Naive thymus-derived CD4-positive, alpha-beta T cell (primary cell): ENCODE measurements at regions not wholly inside any gene's neighbourhood (a gene's known extent, or its start where the extent isn't known, plus 50 kb on each side); places are given as distances from the start of the nearest gene placed in this dataset.

Source experiments
- ATAC-seq: fragments of 150-1000 bp; cut with Tn5 transposase; 2 replicates; pipeline ENCODE4 v1.10.0; 2021; ENCODE audit warnings: mild to moderate bottlenecking, moderate library complexity
- CTCF ChIA-PET: fragments of 350-600 bp; sonication (Branson Sonifier 250); formaldehyde crosslinking; loops from one replicate; lab custom pipeline; 2021; ENCODE audit warnings: antibody characterized with exemption; lab: Charles Lee
- POLR2A ChIA-PET: fragments of 350-600 bp; sonication (Branson Sonifier 250); formaldehyde crosslinking; loops from one replicate; lab custom pipeline; 2021; ENCODE audit warnings: antibody characterized with exemption, inconsistent platforms; lab: Charles Lee
- DNase-seq, 9 donors: peaks; one replicate each; pipeline versions ENCODE4 v3.0.0 to v3.0.0-alpha.2; 2020 to 2022; ENCODE audit warnings: mixed read lengths in 1 of 9
- H3K27ac ChIP-seq: one replicate; pipeline ENCODE4 v1.7.0; 2013; ENCODE audit warnings: mild to moderate bottlenecking, low read depth, low read length, moderate library complexity
- H3K27me3 ChIP-seq, 2 donors: one replicate each; pipeline ENCODE4 v1.7.0; 2013; ENCODE audit warnings: low read length in 2 of 2, mild to moderate bottlenecking in 2 of 2, moderate library complexity in 2 of 2; ENCODE audit not compliant: control insufficient read depth in 2 of 2, insufficient read depth in 2 of 2
- H3K36me3 ChIP-seq, 3 experiments: 1 replicate in 2 of 3; 2 replicates in 1 of 3; pipeline ENCODE4 v1.7.0; 2013; ENCODE audit warnings: low read length in 3 of 3, mild to moderate bottlenecking in 3 of 3, moderate library complexity in 1 of 3; ENCODE audit not compliant: insufficient read depth in 3 of 3, control insufficient read depth in 2 of 3
- H3K4me1 ChIP-seq, 2 donors: one replicate each; pipeline ENCODE4 v1.7.0; 2013; ENCODE audit warnings: low read length in 2 of 2, mild to moderate bottlenecking in 2 of 2, moderate library complexity in 1 of 2; ENCODE audit not compliant: control insufficient read depth in 2 of 2, insufficient read depth in 2 of 2
- H3K4me3 ChIP-seq: 2 replicates; pipeline ENCODE4 v1.7.0; 2013; ENCODE audit warnings: mild to moderate bottlenecking, low read length
- H3K9me3 ChIP-seq, 3 experiments: 1 replicate in 2 of 3; 2 replicates in 1 of 3; pipeline ENCODE4 v1.7.0; 2013; ENCODE audit warnings: low read length in 3 of 3; ENCODE audit not compliant: control insufficient read depth in 2 of 3
- H3K27ac Mint-ChIP-seq, 9 donors: one replicate each; pipeline ENCODE4 v1.8.0; 2020 to 2022; ENCODE audit warnings: mixed read lengths in 9 of 9, mild to moderate bottlenecking in 8 of 9, moderate library complexity in 5 of 9, inconsistent platforms in 2 of 9
- H3K27me3 Mint-ChIP-seq, 5 donors: one replicate each; pipeline ENCODE4 v1.8.0; 2021 to 2022; ENCODE audit warnings: mixed read lengths in 5 of 5, mild to moderate bottlenecking in 1 of 5
- H3K36me3 Mint-ChIP-seq, 5 donors: one replicate each; pipeline ENCODE4 v1.8.0; 2020 to 2022; ENCODE audit warnings: mixed read lengths in 5 of 5, mild to moderate bottlenecking in 3 of 5, inconsistent platforms in 1 of 5
- H3K4me1 Mint-ChIP-seq, 7 donors: one replicate each; pipeline ENCODE4 v1.8.0; 2020 to 2022; ENCODE audit warnings: mixed read lengths in 7 of 7, mild to moderate bottlenecking in 3 of 7, inconsistent platforms in 1 of 7
- H3K4me3 Mint-ChIP-seq, 10 donors: one replicate each; pipeline ENCODE4 v1.8.0; 2020 to 2022; ENCODE audit warnings: mild to moderate bottlenecking in 10 of 10, mixed read lengths in 10 of 10, moderate library complexity in 6 of 10, inconsistent platforms in 2 of 10
- H3K9me3 Mint-ChIP-seq, 11 donors: one replicate each; pipeline ENCODE4 v1.8.0; 2020 to 2022; ENCODE audit warnings: mixed read lengths in 11 of 11, mild to moderate bottlenecking in 4 of 11, inconsistent platforms in 1 of 11, moderate library complexity in 1 of 11
- intact Hi-C, 2 donors: fragments of 100-400 bp; cut with micrococcal nuclease; formaldehyde crosslinking; loops; one replicate each; pipeline ENCODE4 v1.15.1; 2023

- Mint-ChIP-seq H3K9me3 (peaks cover 0 to 26% (median 10%) of the 10 kb centered on the region in 11 donors), H3K36me3 (no peaks in the 10 kb centered on the region), H3K4me3 (no peak overlapping the region), H3K4me1 (no peaks in the 10 kb centered on the region), H3K27me3 (no peaks in the 10 kb centered on the region), H3K27ac (no peak overlapping the region)
- ATAC-seq (no peak), DNase-seq (no peak)
- peaks cover 0 to 5% (median 0%) of the 10 kb centered on the region in 3 experiments for H3K9me3 ChIP-seq
- intact Hi-C loops: no loop called here
- H3K4me1 ChIP-seq: no peaks in the 10 kb centered on the region
- CTCF ChIA-PET: no interaction called here
- POLR2A ChIA-PET: no interaction called here
- H3K27ac ChIP-seq: no peak overlapping the region
- H3K36me3 ChIP-seq: no peaks in the 10 kb centered on the region
- no peaks in the 10 kb centered on the region for H3K27me3 ChIP-seq
- no peak overlapping the region for H3K4me3 ChIP-seq
These were observed 497.8 kb upstream of the SEMA6A start for GRCh38 chr5:117072439-117072838.

- peaks cover 0 to 6% (median 2%) of the 10 kb centered on the region in 11 donors for H3K9me3 Mint-ChIP-seq
- intact Hi-C loops: no loop called here
- no peaks in the 10 kb centered on the region for H3K36me3 ChIP-seq
- H3K4me1 Mint-ChIP-seq: no peaks in the 10 kb centered on the region
- DNase-seq (no peak), ATAC-seq (no peak)
- no peaks in the 10 kb centered on the region for H3K4me1 ChIP-seq
- no peaks in the 10 kb centered on the region for H3K9me3 ChIP-seq
- no peaks in the 10 kb centered on the region for H3K27me3 ChIP-seq
- no peak overlapping the region for H3K4me3 ChIP-seq
- CTCF ChIA-PET: no interaction called here
- H3K27ac Mint-ChIP-seq: no peak overlapping the region
- H3K27me3 Mint-ChIP-seq: no peaks in the 10 kb centered on the region
- POLR2A ChIA-PET: no interaction called here
- no peaks in the 10 kb centered on the region for H3K36me3 Mint-ChIP-seq
- H3K27ac ChIP-seq: no peak overlapping the region
- no peak overlapping the region for H3K4me3 Mint-ChIP-seq
These were observed 491.2 kb upstream of the SEMA6A start for GRCh38 chr5:117065800-117066199.

DNA sequence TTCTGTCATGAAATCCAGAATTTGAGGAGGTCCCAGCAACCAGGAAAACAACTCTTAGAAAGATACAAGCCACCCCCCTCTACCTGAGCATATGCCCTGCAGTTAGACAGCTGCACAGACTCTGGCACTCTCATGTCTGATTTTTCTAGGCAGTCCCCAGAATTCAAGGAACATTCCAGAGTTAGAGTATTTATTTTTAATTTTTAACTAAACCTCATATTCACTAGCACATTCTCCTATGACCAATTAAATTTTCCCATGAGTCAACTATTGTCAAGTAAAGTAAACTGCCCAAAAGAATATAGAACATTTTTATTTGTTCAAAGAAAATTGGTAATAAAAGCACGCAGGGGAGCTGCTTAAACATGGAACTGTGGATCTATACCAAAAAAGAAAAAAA is 490.5 kb upstream of the SEMA6A start:
- no peak for ATAC-seq
- H3K36me3 Mint-ChIP-seq: no peaks in the 10 kb centered on the region
- Histone ChIP-seq H3K9me3 (no peaks in the 10 kb centered on the region), H3K27me3 (no peaks in the 10 kb centered on the region), H3K4me1 (no peaks in the 10 kb centered on the region), H3K4me3 (no peak overlapping the region), H3K27ac (no peak overlapping the region), H3K36me3 (no peaks in the 10 kb centered on the region)
- H3K4me3 Mint-ChIP-seq: no peak overlapping the region
- H3K9me3 Mint-ChIP-seq: peaks cover 0 to 5% (median 2%) of the 10 kb centered on the region in 11 donors
- intact Hi-C loops: no loop called here
- no peak overlapping the region for H3K27ac Mint-ChIP-seq
- no peak for DNase-seq
- POLR2A ChIA-PET: no interaction called here
- no peaks in the 10 kb centered on the region for H3K4me1 Mint-ChIP-seq
- H3K27me3 Mint-ChIP-seq: no peaks in the 10 kb centered on the region
- CTCF ChIA-PET: no interaction called here

DNA sequence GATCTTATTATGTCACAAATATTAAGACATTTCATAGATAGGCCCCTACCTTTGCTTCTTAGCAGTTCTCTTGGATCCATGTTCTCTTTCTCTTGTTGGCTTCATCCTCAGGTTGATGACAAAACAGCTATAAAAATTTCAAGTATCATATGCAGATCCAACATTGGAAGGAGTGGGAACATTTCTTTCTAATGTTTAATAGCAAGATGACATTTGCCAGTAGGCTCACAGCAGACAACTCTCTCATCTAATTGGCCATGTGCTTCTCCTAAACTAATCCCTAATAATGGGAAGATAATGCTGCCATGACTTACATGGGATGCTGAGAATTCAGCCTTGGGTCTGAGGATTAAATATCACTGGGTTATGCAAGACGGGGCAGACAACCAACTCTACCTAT is 485.5 kb upstream of the SEMA6A start:
- ChIA-PET CTCF (no interaction called here), POLR2A (no interaction called here)
- DNase-seq: no peak
- Mint-ChIP-seq H3K9me3 (peaks cover 0 to 6% (median 0%) of the 10 kb centered on the region in 11 donors), H3K27me3 (no peaks in the 10 kb centered on the region), H3K36me3 (no peaks in the 10 kb centered on the region), H3K27ac (no peak overlapping the region), H3K4me1 (no peaks in the 10 kb centered on the region), H3K4me3 (no peak overlapping the region)
- Histone ChIP-seq H3K4me3 (no peak overlapping the region), H3K36me3 (no peaks in the 10 kb centered on the region), H3K4me1 (no peaks in the 10 kb centered on the region), H3K27ac (no peak overlapping the region), H3K27me3 (no peaks in the 10 kb centered on the region), H3K9me3 (no peaks in the 10 kb centered on the region)
- no peak for ATAC-seq
- intact Hi-C loops: no loop called here

- POLR2A ChIA-PET: no interaction called here
- Histone ChIP-seq H3K9me3 (no peaks in the 10 kb centered on the region), H3K27ac (no peak overlapping the region), H3K4me3 (no peak overlapping the region), H3K4me1 (no peaks in the 10 kb centered on the region), H3K27me3 (no peaks in the 10 kb centered on the region), H3K36me3 (no peaks in the 10 kb centered on the region)
- DNase-seq (no peak), ATAC-seq (no peak)
- Mint-ChIP-seq H3K9me3 (peaks cover 0 to 8% (median 0%) of the 10 kb centered on the region in 11 donors), H3K4me1 (no peaks in the 10 kb centered on the region), H3K27me3 (no peaks in the 10 kb centered on the region), H3K36me3 (no peaks in the 10 kb centered on the region), H3K4me3 (no peak overlapping the region), H3K27ac (no peak overlapping the region)
- CTCF ChIA-PET: no interaction called here
- intact Hi-C loops: no loop called here
These were observed 484.1 kb upstream of the SEMA6A start for GRCh38 chr5:117058740-117059139.

GRCh38 chr5:117055517-117055916 is 480.9 kb upstream of the SEMA6A start:
- H3K4me1 ChIP-seq: no peaks in the 10 kb centered on the region
- no peaks in the 10 kb centered on the region for H3K27me3 Mint-ChIP-seq
- H3K27ac ChIP-seq: no peak overlapping the region
- H3K9me3 ChIP-seq: no peaks in the 10 kb centered on the region
- no peaks in the 10 kb centered on the region for H3K36me3 ChIP-seq
- ChIA-PET CTCF (no interaction called here), POLR2A (no interaction called here)
- no peak for ATAC-seq
- H3K27ac Mint-ChIP-seq: no peak overlapping the region
- no peak overlapping the region for H3K4me3 Mint-ChIP-seq
- intact Hi-C loops: no loop called here
- no peaks in the 10 kb centered on the region for H3K4me1 Mint-ChIP-seq
- H3K4me3 ChIP-seq: no peak overlapping the region
- DNase-seq: no peak
- H3K36me3 Mint-ChIP-seq: no peaks in the 10 kb centered on the region
- H3K27me3 ChIP-seq: no peaks in the 10 kb centered on the region
- H3K9me3 Mint-ChIP-seq: peaks cover 0 to 11% (median 0%) of the 10 kb centered on the region in 11 donors

DNA sequence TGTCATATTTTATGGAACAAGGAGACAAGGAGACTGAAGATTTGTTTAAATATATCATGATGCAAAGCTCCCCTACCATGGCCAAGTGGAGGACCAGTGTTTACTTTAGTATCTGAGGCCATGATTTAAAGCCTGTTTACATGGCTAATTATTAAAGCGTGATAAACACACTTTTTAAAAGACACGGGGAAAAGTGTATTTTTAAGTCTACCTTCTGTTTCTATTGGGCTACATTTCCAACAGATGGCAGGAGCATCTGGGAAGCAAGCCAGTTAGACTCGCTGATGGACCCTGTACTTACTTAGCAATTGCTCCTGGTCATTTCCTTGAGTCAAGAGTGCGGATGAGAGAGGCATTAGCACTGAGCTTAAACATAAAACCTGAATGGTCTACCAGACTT is 480.3 kb upstream of the SEMA6A start:
- Histone ChIP-seq H3K4me3 (no peak overlapping the region), H3K27ac (no peak overlapping the region), H3K27me3 (no peaks in the 10 kb centered on the region), H3K9me3 (no peaks in the 10 kb centered on the region), H3K4me1 (no peaks in the 10 kb centered on the region), H3K36me3 (no peaks in the 10 kb centered on the region)
- Mint-ChIP-seq H3K4me1 (no peaks in the 10 kb centered on the region), H3K27me3 (no peaks in the 10 kb centered on the region), H3K36me3 (no peaks in the 10 kb centered on the region), H3K9me3 (peaks cover 0 to 14% (median 0%) of the 10 kb centered on the region in 11 donors), H3K27ac (no peak overlapping the region), H3K4me3 (no peak overlapping the region)
- ChIA-PET POLR2A (no interaction called here), CTCF (no interaction called here)
- no peak for ATAC-seq
- intact Hi-C loops: no loop called here
- DNase-seq: no peak
